HepG2 (cell line): ENCODE measurements at regions not wholly inside any gene's neighbourhood (a gene's known extent, or its start where the extent isn't known, plus 50 kb on each side); places are given as distances from the start of the nearest gene placed in this dataset.

ENCODE experiments used
- EED ChIP-seq: sonication (generic); formaldehyde crosslinking; IDR thresholded peaks from 2 replicates; pipeline ENCODE4 v1.5.0; 2020; ENCODE audit warnings: mild to moderate bottlenecking, missing genetic modification reagents
- HNRNPLL ChIP-seq: fragments of 200-400 bp; formaldehyde crosslinking; IDR thresholded peaks from 2 replicates; pipeline ENCODE4 v1.6.1; 2017; ENCODE audit warnings: mild to moderate bottlenecking, low read depth, low read length; ENCODE audit not compliant: poor library complexity, severe bottlenecking
- NFYB ChIP-seq: sonication (generic); formaldehyde crosslinking; IDR thresholded peaks from 2 replicates; pipeline ENCODE4 v1.4.0; 2020; ENCODE audit warnings: missing genetic modification reagents
- NR2F2 ChIP-seq: IDR thresholded peaks from 2 replicates; pipeline ENCODE4 v1.6.1; 2012; ENCODE audit warnings: low read depth, inconsistent platforms, borderline replicate concordance
- REPIN1 ChIP-seq: sonication (generic); formaldehyde crosslinking; IDR thresholded peaks from 2 replicates; pipeline ENCODE4 v1.8.0; 2022; ENCODE audit warnings: missing genetic modification reagents, low read depth, mild to moderate bottlenecking, borderline replicate concordance
- SAFB2 ChIP-seq: sonication (generic); formaldehyde crosslinking; IDR thresholded peaks from 2 replicates; pipeline ENCODE4 v1.5.1; 2020; ENCODE audit warnings: missing genetic modification reagents, low read depth, mild to moderate bottlenecking, borderline replicate concordance
- ZFP36L1 ChIP-seq: sonication (generic); formaldehyde crosslinking; IDR thresholded peaks from 2 replicates; pipeline ENCODE4 v1.8.0; 2022; ENCODE audit warnings: mild to moderate bottlenecking, missing genetic modification reagents, moderate library complexity
- ZNF317 ChIP-seq: sonication (generic); formaldehyde crosslinking; IDR thresholded peaks from 2 replicates; pipeline ENCODE4 v1.5.0; 2020; ENCODE audit warnings: mild to moderate bottlenecking, missing genetic modification reagents
- ZNF335 ChIP-seq: sonication (generic); formaldehyde crosslinking; IDR thresholded peaks from 2 replicates; pipeline ENCODE4 v1.4.0; 2020; ENCODE audit warnings: missing genetic modification reagents
- ZNF570 ChIP-seq: sonication (generic); formaldehyde crosslinking; IDR thresholded peaks from 2 replicates; pipeline ENCODE4 v1.4.0; 2020; ENCODE audit warnings: mild to moderate bottlenecking, missing genetic modification reagents, borderline replicate concordance
- TF ChIP-seq, protein P1 (sequence below), 2 experiments: fragments of 450-650 bp in 1 of 2; sonication (generic) in 1 of 2; formaldehyde crosslinking in 1 of 2; IDR thresholded peaks; 2 replicates each; pipeline versions ENCODE4 v1.6.1 to v1.8.0; 2016 to 2022; ENCODE audit warnings: antibody characterized with exemption in 1 of 2, mild to moderate bottlenecking in 1 of 2, missing genetic modification reagents in 1 of 2
- TF ChIP-seq, protein P2 (sequence below): sonication (generic); formaldehyde crosslinking; IDR thresholded peaks from 2 replicates; pipeline ENCODE4 v1.5.0; 2020; ENCODE audit warnings: mild to moderate bottlenecking, missing genetic modification reagents
- TF ChIP-seq, protein P3 (sequence below): IDR thresholded peaks from 2 replicates; pipeline ENCODE4 v1.6.1; 2016; ENCODE audit warnings: control low read depth
- TF ChIP-seq, protein P4 (sequence below): sonication (generic); formaldehyde crosslinking; IDR thresholded peaks from 2 replicates; pipeline ENCODE4 v1.8.0; 2022; ENCODE audit warnings: missing genetic modification reagents, mild to moderate bottlenecking, borderline replicate concordance

DNA sequence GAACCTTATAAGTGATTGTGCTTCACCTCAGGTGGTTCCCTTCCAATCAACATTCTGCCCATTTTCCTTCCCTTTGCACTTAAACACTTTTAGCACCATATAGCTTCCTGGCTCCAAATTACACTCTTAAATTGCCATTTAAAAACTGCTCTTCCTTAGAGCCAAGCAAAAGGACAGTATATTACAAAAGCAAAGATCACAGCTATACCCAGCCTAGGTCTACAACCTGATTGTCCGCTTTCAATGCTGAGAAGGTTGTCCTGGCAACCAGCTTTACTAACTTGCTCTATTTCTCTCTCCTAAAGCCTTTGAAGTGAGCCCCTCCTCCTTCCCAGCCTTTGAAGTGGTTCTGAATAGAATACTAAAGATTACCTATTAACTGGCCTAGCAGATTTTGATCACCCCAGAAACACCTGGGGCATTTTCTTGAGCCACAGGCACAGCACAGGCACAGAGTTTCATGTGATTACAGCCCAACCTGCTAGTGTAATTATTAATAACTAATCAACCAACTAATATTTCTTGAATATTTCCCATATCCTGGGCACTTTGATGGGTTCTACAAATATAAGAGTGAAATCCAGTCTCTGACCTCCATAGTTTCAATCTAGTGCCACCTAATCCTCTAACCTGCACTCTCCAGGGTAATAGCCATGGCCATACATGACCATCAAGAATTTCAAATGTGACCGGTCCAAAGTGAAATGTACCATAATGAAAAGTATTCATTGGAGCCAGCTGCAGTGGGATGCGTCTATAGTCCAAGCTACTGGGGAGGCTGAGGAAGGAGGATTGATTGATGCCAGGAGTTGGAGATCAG, 63.6 kb upstream of the TRIM24 start (continued):
- TF ChIP-seq, protein P1, sequence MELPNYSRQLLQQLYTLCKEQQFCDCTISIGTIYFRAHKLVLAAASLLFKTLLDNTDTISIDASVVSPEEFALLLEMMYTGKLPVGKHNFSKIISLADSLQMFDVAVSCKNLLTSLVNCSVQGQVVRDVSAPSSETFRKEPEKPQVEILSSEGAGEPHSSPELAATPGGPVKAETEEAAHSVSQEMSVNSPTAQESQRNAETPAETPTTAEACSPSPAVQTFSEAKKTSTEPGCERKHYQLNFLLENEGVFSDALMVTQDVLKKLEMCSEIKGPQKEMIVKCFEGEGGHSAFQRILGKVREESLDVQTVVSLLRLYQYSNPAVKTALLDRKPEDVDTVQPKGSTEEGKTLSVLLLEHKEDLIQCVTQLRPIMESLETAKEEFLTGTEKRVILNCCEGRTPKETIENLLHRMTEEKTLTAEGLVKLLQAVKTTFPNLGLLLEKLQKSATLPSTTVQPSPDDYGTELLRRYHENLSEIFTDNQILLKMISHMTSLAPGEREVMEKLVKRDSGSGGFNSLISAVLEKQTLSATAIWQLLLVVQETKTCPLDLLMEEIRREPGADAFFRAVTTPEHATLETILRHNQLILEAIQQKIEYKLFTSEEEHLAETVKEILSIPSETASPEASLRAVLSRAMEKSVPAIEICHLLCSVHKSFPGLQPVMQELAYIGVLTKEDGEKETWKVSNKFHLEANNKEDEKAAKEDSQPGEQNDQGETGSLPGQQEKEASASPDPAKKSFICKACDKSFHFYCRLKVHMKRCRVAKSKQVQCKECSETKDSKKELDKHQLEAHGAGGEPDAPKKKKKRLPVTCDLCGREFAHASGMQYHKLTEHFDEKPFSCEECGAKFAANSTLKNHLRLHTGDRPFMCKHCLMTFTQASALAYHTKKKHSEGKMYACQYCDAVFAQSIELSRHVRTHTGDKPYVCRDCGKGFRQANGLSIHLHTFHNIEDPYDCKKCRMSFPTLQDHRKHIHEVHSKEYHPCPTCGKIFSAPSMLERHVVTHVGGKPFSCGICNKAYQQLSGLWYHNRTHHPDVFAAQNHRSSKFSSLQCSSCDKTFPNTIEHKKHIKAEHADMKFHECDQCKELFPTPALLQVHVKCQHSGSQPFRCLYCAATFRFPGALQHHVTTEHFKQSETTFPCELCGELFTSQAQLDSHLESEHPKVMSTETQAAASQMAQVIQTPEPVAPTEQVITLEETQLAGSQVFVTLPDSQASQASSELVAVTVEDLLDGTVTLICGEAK (IDR thresholded peaks at IDR 0.05): no peak
- TF ChIP-seq, protein P1 (CRISPR knock-in tag; IDR thresholded peaks at IDR 0.05): no peak
- TF ChIP-seq NFYB (CRISPR knock-in tag): no peak
- TF ChIP-seq EED (CRISPR knock-in tag): no peak
- TF ChIP-seq SAFB2: no peak
- TF ChIP-seq, protein P2, sequence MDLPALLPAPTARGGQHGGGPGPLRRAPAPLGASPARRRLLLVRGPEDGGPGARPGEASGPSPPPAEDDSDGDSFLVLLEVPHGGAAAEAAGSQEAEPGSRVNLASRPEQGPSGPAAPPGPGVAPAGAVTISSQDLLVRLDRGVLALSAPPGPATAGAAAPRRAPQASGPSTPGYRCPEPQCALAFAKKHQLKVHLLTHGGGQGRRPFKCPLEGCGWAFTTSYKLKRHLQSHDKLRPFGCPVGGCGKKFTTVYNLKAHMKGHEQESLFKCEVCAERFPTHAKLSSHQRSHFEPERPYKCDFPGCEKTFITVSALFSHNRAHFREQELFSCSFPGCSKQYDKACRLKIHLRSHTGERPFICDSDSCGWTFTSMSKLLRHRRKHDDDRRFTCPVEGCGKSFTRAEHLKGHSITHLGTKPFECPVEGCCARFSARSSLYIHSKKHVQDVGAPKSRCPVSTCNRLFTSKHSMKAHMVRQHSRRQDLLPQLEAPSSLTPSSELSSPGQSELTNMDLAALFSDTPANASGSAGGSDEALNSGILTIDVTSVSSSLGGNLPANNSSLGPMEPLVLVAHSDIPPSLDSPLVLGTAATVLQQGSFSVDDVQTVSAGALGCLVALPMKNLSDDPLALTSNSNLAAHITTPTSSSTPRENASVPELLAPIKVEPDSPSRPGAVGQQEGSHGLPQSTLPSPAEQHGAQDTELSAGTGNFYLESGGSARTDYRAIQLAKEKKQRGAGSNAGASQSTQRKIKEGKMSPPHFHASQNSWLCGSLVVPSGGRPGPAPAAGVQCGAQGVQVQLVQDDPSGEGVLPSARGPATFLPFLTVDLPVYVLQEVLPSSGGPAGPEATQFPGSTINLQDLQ (CRISPR knock-in tag): no peak
- peak; percentile 63; the same call in 1 of the 2 replicates for TF ChIP-seq REPIN1 (CRISPR knock-in tag)
- TF ChIP-seq ZNF335: 0 out of 2 replicates have a peak, but pooled peaks have one; percentile 51
- TF ChIP-seq ZNF317: no peak
- TF ChIP-seq, protein P3, sequence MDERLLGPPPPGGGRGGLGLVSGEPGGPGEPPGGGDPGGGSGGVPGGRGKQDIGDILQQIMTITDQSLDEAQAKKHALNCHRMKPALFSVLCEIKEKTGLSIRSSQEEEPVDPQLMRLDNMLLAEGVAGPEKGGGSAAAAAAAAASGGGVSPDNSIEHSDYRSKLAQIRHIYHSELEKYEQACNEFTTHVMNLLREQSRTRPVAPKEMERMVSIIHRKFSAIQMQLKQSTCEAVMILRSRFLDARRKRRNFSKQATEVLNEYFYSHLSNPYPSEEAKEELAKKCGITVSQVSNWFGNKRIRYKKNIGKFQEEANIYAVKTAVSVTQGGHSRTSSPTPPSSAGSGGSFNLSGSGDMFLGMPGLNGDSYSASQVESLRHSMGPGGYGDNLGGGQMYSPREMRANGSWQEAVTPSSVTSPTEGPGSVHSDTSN (CRISPR knock-in tag): no peak
- TF ChIP-seq HNRNPLL: no peak
- TF ChIP-seq ZFP36L1 (CRISPR knock-in tag): peak; percentile 79; the same call in 1 of the 2 replicates
- TF ChIP-seq ZNF570: no peak
- peak; percentile 78; the same call in 1 of the 2 replicates for TF ChIP-seq NR2F2
- TF ChIP-seq, protein P4, sequence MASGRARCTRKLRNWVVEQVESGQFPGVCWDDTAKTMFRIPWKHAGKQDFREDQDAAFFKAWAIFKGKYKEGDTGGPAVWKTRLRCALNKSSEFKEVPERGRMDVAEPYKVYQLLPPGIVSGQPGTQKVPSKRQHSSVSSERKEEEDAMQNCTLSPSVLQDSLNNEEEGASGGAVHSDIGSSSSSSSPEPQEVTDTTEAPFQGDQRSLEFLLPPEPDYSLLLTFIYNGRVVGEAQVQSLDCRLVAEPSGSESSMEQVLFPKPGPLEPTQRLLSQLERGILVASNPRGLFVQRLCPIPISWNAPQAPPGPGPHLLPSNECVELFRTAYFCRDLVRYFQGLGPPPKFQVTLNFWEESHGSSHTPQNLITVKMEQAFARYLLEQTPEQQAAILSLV (CRISPR knock-in tag): no peak
